ENCODE measurements at regions not wholly inside any gene's neighbourhood (a gene's known extent, or its start where the extent isn't known, plus 50 kb on each side); places are given as distances from the start of the nearest gene placed in this dataset.

GRCh38 chr20:60882836-60883235, 369.2 kb upstream of the CDH4 start:
- no peaks in the 10 kb centered on the region for H3K9me3 Mint-ChIP-seq
- peaks cover 19% of the 10 kb centered on the region for H3K27me3 Mint-ChIP-seq (ENCODE audit: low read depth, poor library complexity)
- H3K36me3 Mint-ChIP-seq (ENCODE audit: low read depth) = no peaks in the 10 kb centered on the region
- TF ChIP-seq, protein P1, sequence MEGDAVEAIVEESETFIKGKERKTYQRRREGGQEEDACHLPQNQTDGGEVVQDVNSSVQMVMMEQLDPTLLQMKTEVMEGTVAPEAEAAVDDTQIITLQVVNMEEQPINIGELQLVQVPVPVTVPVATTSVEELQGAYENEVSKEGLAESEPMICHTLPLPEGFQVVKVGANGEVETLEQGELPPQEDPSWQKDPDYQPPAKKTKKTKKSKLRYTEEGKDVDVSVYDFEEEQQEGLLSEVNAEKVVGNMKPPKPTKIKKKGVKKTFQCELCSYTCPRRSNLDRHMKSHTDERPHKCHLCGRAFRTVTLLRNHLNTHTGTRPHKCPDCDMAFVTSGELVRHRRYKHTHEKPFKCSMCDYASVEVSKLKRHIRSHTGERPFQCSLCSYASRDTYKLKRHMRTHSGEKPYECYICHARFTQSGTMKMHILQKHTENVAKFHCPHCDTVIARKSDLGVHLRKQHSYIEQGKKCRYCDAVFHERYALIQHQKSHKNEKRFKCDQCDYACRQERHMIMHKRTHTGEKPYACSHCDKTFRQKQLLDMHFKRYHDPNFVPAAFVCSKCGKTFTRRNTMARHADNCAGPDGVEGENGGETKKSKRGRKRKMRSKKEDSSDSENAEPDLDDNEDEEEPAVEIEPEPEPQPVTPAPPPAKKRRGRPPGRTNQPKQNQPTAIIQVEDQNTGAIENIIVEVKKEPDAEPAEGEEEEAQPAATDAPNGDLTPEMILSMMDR (IDR thresholded peaks at IDR 0.05) = no peak
- no peaks in the 10 kb centered on the region for H3K4me1 Mint-ChIP-seq
- H3K4me3 Mint-ChIP-seq = no peak overlapping the region
- DNase-seq = no peak
- no peak overlapping the region for H3K27ac Mint-ChIP-seq

- no peak for DNase-seq
- Mint-ChIP-seq H3K36me3 (ENCODE audit: low read depth) (no peaks in the 10 kb centered on the region), H3K4me3 (no peak overlapping the region), H3K9me3 (no peaks in the 10 kb centered on the region), H3K27me3 (ENCODE audit: low read depth, poor library complexity) (peaks cover 19% of the 10 kb centered on the region), H3K27ac (no peak overlapping the region), H3K4me1 (no peaks in the 10 kb centered on the region)
- TF ChIP-seq, protein P1 (IDR thresholded peaks at IDR 0.05) = no peak
Measured at GRCh38 chr20:60883496-60883895, 368.6 kb upstream of the CDH4 start.

- no peaks in the 10 kb centered on the region for H3K9me3 Mint-ChIP-seq
- peaks cover 13% of the 10 kb centered on the region for H3K27me3 Mint-ChIP-seq (ENCODE audit: low read depth, poor library complexity)
- no peak overlapping the region for H3K4me3 Mint-ChIP-seq
- DNase-seq = no peak
- H3K27ac Mint-ChIP-seq = no peak overlapping the region
- TF ChIP-seq, protein P1 (IDR thresholded peaks at IDR 0.05) = no peak
- no peaks in the 10 kb centered on the region for H3K36me3 Mint-ChIP-seq (ENCODE audit: low read depth)
- H3K4me1 Mint-ChIP-seq = no peaks in the 10 kb centered on the region
Measured at GRCh38 chr20:60884277-60884676, 367.8 kb upstream of the CDH4 start.

DNA sequence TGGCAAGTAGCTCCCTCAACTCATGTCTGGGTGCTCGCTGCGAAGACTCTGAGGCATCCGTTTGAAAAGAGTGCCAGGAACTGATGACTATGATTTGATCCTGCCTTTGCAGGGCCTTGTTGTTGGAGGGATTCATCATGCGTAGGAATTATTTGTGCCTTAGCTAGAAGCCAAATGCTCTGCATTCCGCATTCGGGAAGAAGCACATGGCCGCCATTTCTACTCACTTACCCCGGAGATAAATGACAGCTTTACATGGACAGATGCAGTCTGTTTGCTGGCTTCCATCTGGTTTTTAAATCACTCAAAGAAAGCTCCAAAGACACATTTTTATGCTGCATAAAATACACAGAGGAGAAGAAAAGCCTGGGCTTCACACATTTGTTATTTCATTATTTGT, 363.3 kb upstream of the CDH4 start:
- H3K36me3 Mint-ChIP-seq (ENCODE audit: low read depth) = no peaks in the 10 kb centered on the region
- H3K9me3 Mint-ChIP-seq = no peaks in the 10 kb centered on the region
- no peak for DNase-seq
- no peaks in the 10 kb centered on the region for H3K4me1 Mint-ChIP-seq
- H3K4me3 Mint-ChIP-seq = no peak overlapping the region
- TF ChIP-seq, protein P1 (IDR thresholded peaks at IDR 0.05) = no peak
- H3K27ac Mint-ChIP-seq = no peak overlapping the region
- peaks cover 4% of the 10 kb centered on the region for H3K27me3 Mint-ChIP-seq (ENCODE audit: low read depth, poor library complexity)

GRCh38 chr20:60892095-60892813, 359.8 kb upstream of the CDH4 start:
- no peak for DNase-seq
- Mint-ChIP-seq H3K27ac (no peak overlapping the region), H3K27me3 (ENCODE audit: low read depth, poor library complexity) (peaks cover 7% of the 10 kb centered on the region), H3K9me3 (no peaks in the 10 kb centered on the region), H3K4me3 (no peak overlapping the region), H3K36me3 (ENCODE audit: low read depth) (no peaks in the 10 kb centered on the region), H3K4me1 (no peaks in the 10 kb centered on the region)
- TF ChIP-seq, protein P1 (IDR thresholded peaks at IDR 0.05) = no peak

- Mint-ChIP-seq H3K27ac (no peak overlapping the region), H3K27me3 (ENCODE audit: low read depth, poor library complexity) (peaks cover 10% of the 10 kb centered on the region), H3K36me3 (ENCODE audit: low read depth) (no peaks in the 10 kb centered on the region), H3K4me3 (no peak overlapping the region), H3K4me1 (no peaks in the 10 kb centered on the region), H3K9me3 (no peaks in the 10 kb centered on the region)
- TF ChIP-seq, protein P1 (IDR thresholded peaks at IDR 0.05) = no peak
- DNase-seq = no peak
Measured at GRCh38 chr20:60894091-60894490, 358.0 kb upstream of the CDH4 start.
